ENCODE measurements at regions not wholly inside any gene's neighbourhood (a gene's known extent, or its start where the extent isn't known, plus 50 kb on each side); places are given as distances from the start of the nearest gene placed in this dataset.

DNA sequence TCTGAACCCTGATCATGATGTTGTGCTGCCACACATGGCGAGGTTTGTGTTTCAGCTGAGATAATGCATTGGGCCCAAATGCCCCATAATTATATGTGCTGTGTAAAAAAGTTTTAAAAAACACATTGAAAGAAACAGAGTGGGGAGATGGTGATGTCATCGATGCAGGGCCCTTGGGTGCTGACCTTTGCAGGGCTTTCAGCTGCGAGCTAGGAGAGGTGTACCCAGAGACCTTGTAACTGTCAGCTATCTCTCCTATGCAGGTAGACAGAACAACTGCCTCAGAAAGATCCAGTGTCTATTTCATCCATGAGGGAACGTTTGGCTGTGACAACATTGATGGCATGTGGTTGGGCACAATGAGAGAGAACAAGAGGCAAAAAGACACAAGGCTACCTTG is 286.9 kb upstream of the CELF4 start:
- no peak overlapping the region for H2AFZ ChIP-seq (replicated peaks)
- H3K9me3 Mint-ChIP-seq = peaks cover 2% of the 10 kb centered on the region
- no peaks in the 10 kb centered on the region for H3K27me3 ChIP-seq
- no peaks in the 10 kb centered on the region for H3K27me3 Mint-ChIP-seq (ENCODE audit: insufficient read depth, low read depth)
- no peak overlapping the region for H3K4me3 Mint-ChIP-seq
- H3K27ac Mint-ChIP-seq = no peak overlapping the region
- H3K4me3 ChIP-seq = no peak overlapping the region
- no peaks in the 10 kb centered on the region for H3K4me1 ChIP-seq
- no peak overlapping the region for H3K9ac ChIP-seq
- no peak for TF ChIP-seq EZH2phosphoT487 (IDR thresholded peaks at IDR 0.05)
- DNase-seq (ENCODE audit: low spot score) = no peak
- H3K36me3 Mint-ChIP-seq = no peaks in the 10 kb centered on the region
- H3F3A ChIP-seq (ENCODE audit: low read depth) = no peaks in the 10 kb centered on the region
- no peaks in the 10 kb centered on the region for H3K36me3 ChIP-seq
- H4K20me1 ChIP-seq (ENCODE audit: low read depth) = no peaks in the 10 kb centered on the region
- H3K4me1 Mint-ChIP-seq = no peaks in the 10 kb centered on the region
- no peaks in the 10 kb centered on the region for H3K79me2 ChIP-seq (ENCODE audit: low read depth)
- H3K4me2 ChIP-seq = no peak overlapping the region
- no peak overlapping the region for H3K27ac ChIP-seq
- H3K9me3 ChIP-seq (ENCODE audit: low read depth) = no peaks in the 10 kb centered on the region

DNA sequence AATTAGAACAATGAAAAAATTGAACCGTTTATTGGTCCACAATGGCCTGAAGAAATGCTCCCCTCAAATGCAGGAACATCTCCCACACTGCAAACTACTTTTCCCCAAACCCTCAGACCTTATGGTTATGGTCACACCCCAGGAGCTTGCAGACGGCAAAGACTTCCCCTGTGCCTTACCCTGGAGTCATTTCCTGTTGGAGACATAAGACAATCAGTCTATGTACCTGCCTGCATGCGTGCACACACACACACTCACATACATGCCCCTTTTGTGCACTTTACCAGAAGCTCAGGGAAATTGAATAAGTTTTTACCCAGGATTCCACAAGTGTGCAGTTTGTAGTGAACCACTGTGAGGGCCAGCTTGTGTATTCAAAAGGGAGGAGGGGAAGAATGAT is 281.9 kb upstream of the CELF4 start:
- Histone ChIP-seq H3K27me3 (no peaks in the 10 kb centered on the region), H3K4me3 (no peak overlapping the region), H2AFZ (replicated peaks) (no peak overlapping the region), H3K9me3 (ENCODE audit: low read depth) (no peaks in the 10 kb centered on the region), H3K36me3 (no peaks in the 10 kb centered on the region), H3K27ac (no peak overlapping the region), H3K79me2 (ENCODE audit: low read depth) (no peaks in the 10 kb centered on the region), H3K4me1 (no peaks in the 10 kb centered on the region), H3F3A (ENCODE audit: low read depth) (no peaks in the 10 kb centered on the region), H4K20me1 (ENCODE audit: low read depth) (no peaks in the 10 kb centered on the region), H3K9ac (no peak overlapping the region), H3K4me2 (no peak overlapping the region)
- H3K27ac Mint-ChIP-seq = no peak overlapping the region
- no peak for DNase-seq (ENCODE audit: low spot score)
- no peaks in the 10 kb centered on the region for H3K36me3 Mint-ChIP-seq
- H3K4me1 Mint-ChIP-seq = peaks cover 5% of the 10 kb centered on the region
- TF ChIP-seq, protein P1, sequence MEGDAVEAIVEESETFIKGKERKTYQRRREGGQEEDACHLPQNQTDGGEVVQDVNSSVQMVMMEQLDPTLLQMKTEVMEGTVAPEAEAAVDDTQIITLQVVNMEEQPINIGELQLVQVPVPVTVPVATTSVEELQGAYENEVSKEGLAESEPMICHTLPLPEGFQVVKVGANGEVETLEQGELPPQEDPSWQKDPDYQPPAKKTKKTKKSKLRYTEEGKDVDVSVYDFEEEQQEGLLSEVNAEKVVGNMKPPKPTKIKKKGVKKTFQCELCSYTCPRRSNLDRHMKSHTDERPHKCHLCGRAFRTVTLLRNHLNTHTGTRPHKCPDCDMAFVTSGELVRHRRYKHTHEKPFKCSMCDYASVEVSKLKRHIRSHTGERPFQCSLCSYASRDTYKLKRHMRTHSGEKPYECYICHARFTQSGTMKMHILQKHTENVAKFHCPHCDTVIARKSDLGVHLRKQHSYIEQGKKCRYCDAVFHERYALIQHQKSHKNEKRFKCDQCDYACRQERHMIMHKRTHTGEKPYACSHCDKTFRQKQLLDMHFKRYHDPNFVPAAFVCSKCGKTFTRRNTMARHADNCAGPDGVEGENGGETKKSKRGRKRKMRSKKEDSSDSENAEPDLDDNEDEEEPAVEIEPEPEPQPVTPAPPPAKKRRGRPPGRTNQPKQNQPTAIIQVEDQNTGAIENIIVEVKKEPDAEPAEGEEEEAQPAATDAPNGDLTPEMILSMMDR (IDR thresholded peaks at IDR 0.05) = no peak
- TF ChIP-seq EZH2phosphoT487 (IDR thresholded peaks at IDR 0.05) (no peak), EZH2 (IDR thresholded peaks at IDR 0.05) (no peak)
- H3K27me3 Mint-ChIP-seq (ENCODE audit: insufficient read depth, low read depth) = no peaks in the 10 kb centered on the region
- no peaks in the 10 kb centered on the region for H3K9me3 Mint-ChIP-seq
- no peak overlapping the region for H3K4me3 Mint-ChIP-seq

DNA sequence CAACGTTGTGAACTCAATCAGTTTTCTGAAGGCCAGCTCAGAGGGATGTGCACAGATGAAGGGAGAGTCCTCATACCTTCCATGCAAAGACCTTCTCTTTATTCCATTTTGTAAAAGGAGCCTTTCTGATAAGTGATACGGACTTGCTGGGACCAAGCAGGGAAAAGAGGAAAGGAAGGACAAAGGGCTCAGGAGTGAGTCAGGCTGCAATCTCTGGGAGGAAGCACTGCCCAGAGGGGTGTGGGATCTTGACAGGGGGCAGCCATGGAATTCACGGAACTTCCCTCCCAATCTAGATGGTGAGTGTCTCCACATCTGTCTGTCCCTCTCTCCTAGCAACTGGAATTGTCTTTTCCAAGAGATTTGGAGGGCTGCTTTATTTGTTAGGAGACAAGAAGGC is 281.4 kb upstream of the CELF4 start:
- H3K4me1 Mint-ChIP-seq = peaks cover 5% of the 10 kb centered on the region
- H3K27ac ChIP-seq = no peak overlapping the region
- H3K27me3 ChIP-seq = no peaks in the 10 kb centered on the region
- H3K27ac Mint-ChIP-seq = no peak overlapping the region
- DNase-seq (ENCODE audit: low spot score) = no peak
- no peaks in the 10 kb centered on the region for H3K79me2 ChIP-seq (ENCODE audit: low read depth)
- TF ChIP-seq EZH2 (IDR thresholded peaks at IDR 0.05) (no peak), EZH2phosphoT487 (IDR thresholded peaks at IDR 0.05) (no peak)
- TF ChIP-seq, protein P1 (IDR thresholded peaks at IDR 0.05) = no peak
- no peaks in the 10 kb centered on the region for H3F3A ChIP-seq (ENCODE audit: low read depth)
- H3K4me2 ChIP-seq = no peak overlapping the region
- no peaks in the 10 kb centered on the region for H4K20me1 ChIP-seq (ENCODE audit: low read depth)
- no peak overlapping the region for H3K4me3 Mint-ChIP-seq
- H3K27me3 Mint-ChIP-seq (ENCODE audit: insufficient read depth, low read depth) = no peaks in the 10 kb centered on the region
- H3K4me3 ChIP-seq = no peak overlapping the region
- no peaks in the 10 kb centered on the region for H3K9me3 ChIP-seq (ENCODE audit: low read depth)
- no peaks in the 10 kb centered on the region for H3K9me3 Mint-ChIP-seq
- no peaks in the 10 kb centered on the region for H3K36me3 ChIP-seq
- H2AFZ ChIP-seq (replicated peaks) = peak overlapping the region; percentile 0
- no peaks in the 10 kb centered on the region for H3K4me1 ChIP-seq
- H3K9ac ChIP-seq = no peak overlapping the region
- H3K36me3 Mint-ChIP-seq = no peaks in the 10 kb centered on the region

DNA sequence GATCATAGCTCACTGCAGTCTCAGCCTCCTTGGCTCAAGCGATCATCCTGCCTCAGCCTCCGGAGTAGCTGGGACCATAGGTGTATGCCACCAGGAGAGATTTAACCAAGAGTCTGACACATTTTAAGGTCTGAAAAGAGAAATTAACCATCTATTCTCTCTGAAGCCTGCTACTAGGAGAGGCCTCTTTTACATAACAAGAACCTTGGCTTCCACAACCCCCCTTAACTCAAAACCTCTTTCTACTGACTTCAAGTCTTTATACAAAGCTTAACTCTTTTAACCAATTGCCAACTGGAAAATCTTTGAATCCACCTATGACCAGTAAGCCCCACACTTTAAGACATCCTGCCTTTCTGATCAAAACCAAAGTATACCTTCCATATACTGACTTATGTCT is 279.9 kb upstream of the CELF4 start:
- no peak overlapping the region for H3K27ac ChIP-seq
- H3K27me3 ChIP-seq = no peaks in the 10 kb centered on the region
- TF ChIP-seq EZH2 (IDR thresholded peaks at IDR 0.05) (no peak), EZH2phosphoT487 (IDR thresholded peaks at IDR 0.05) (no peak)
- TF ChIP-seq, protein P1 (IDR thresholded peaks at IDR 0.05) = no peak
- Mint-ChIP-seq H3K27me3 (ENCODE audit: insufficient read depth, low read depth) (no peaks in the 10 kb centered on the region), H3K27ac (no peak overlapping the region), H3K4me1 (peaks cover 5% of the 10 kb centered on the region), H3K4me3 (no peak overlapping the region), H3K36me3 (no peaks in the 10 kb centered on the region), H3K9me3 (no peaks in the 10 kb centered on the region)
- H3K79me2 ChIP-seq (ENCODE audit: low read depth) = no peaks in the 10 kb centered on the region
- H3K9me3 ChIP-seq (ENCODE audit: low read depth) = no peaks in the 10 kb centered on the region
- H3K4me2 ChIP-seq = no peak overlapping the region
- H2AFZ ChIP-seq (replicated peaks) = peak overlapping the region; percentile 39
- no peaks in the 10 kb centered on the region for H3F3A ChIP-seq (ENCODE audit: low read depth)
- no peaks in the 10 kb centered on the region for H4K20me1 ChIP-seq (ENCODE audit: low read depth)
- DNase-seq (ENCODE audit: low spot score) = no peak
- H3K4me1 ChIP-seq = no peaks in the 10 kb centered on the region
- H3K4me3 ChIP-seq = no peak overlapping the region
- no peak overlapping the region for H3K9ac ChIP-seq
- H3K36me3 ChIP-seq = no peaks in the 10 kb centered on the region
